M059J (cell line): ENCODE measurements at regions not wholly inside any gene's neighbourhood (a gene's known extent, or its start where the extent isn't known, plus 50 kb on each side); places are given as distances from the start of the nearest gene placed in this dataset.

Source experiments
- DNase-seq: peaks from one replicate; pipeline ENCODE4 v3.0.0-alpha.2; 2012; ENCODE audit warnings: low read depth

- no peak for DNase-seq
Measured at GRCh38 chr14:56501909-56502530, 77.6 kb upstream of the TMEM260 start.

DNA sequence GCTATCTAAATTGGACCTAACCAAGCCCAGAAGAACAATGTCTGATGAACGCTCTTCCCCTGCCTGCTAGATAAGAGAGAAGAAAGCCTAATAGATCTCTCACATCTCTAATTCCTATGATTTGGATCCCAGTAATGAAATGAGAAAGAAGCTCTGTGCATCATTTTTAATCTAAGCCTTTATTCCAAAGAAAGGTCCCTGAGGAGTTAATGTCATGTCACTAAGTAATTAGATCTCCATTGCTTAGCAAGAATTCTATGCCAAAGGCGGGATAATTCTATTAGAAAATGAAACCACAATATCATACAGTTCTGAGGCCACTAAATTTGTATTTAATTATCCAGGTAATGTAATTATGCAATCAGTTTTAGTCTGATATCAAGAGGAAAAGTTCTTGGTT lies 74.2 kb upstream of the TMEM260 start:
- DNase-seq: no peak

- no peak for DNase-seq
Measured at GRCh38 chr14:56512521-56512920, 67.1 kb upstream of the TMEM260 start.

DNA sequence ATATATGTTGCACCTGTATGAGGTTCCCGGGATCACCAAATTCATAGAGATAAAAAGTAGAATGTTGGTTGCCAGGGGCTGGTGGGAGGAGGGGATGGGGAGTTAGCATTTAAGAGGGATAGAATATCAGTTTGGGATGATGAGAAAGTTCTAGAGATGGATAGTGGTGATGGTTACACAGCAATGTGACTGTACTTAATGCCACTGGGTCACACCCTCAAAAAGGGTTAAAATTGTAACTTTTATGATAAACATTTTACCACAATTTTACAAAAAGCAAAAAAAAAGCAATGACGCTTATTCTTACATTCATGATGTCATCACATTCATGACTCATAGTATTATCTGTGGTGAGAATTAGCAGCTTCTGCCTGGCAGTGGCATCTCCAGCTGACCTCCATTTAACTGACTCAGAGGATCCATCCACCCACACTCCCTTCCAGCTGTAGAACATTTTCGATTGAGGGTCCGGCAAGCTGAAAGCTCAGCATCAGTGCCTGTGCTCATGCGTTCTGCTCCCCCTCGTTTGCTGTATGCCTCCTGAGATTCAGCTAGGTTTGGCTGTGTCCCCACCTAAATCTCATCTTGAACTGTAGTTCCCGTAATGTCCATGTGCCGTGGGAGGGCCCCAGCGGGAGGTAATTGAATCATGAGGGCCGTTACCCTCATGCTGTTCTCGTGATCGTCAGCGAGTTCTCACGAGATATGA lies 64.8 kb upstream of the TMEM260 start:
- DNase-seq: peak; percentile 2

- no peak for DNase-seq
Measured at GRCh38 chr14:56515739-56516138, 63.9 kb upstream of the TMEM260 start.

- no peak for DNase-seq
Measured at GRCh38 chr14:56522403-56522802, 57.2 kb upstream of the TMEM260 start.

DNA sequence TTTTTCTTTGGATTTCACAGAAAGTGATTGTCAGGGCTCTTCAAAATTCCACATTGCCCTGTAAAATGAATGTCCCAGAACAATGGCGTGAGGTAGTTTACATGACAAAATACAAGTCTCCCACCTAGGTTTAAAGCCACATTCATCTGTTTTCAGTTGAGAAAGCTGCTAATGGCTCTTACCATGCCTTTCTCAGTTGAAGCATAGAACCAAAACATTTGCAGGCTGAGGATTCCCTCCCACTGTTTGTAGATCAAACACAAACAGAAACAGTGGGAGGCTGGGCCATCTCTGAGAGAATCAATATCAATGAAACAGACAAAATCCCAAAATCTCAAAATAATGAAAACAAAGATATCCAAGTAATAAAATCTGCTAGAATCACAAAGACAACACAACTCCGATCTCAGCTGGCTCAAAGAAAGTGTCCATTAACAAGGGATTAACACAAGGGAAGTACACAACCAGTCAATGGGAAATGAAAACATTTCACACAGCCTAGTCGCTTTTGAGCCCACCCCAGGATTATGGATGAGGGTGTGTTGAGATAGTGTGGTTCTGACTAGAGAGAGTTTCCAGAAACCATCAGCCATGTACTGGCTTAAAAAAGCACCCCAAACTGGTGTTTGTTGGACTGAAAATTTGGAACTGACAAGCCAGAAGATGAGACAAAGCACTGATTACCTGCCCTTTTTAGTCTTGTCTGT lies 54.5 kb upstream of the TMEM260 start:
- no peak for DNase-seq

DNA sequence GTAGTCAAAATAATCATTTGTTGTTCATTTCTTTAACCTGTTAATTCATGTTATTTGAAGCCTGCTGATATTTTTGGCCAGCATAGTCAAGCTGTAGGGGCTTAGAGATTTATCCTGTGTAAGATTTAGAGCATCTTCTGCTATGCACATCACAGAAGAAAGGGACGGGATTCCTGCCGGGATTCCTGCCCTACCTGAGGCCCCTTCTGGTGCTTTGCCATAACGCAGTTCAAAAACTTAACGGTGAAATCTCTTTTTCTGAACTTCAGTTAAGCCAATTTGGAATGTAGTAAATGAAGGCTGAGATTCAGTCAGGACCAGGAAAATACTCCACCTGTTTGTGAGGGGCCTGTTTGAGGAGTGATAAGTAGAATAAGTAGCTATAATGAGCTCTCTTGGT lies 50.7 kb upstream of the TMEM260 start:
- no peak for DNase-seq
